Osteocyte (in vitro differentiated cells): ENCODE measurements at regions not wholly inside any gene's neighbourhood (a gene's known extent, or its start where the extent isn't known, plus 50 kb on each side); places are given as distances from the start of the nearest gene placed in this dataset.

Experiments
- DNase-seq: peaks from one replicate; pipeline ENCODE4 v3.0.0; 2021; ENCODE audit warnings: mixed read lengths; ENCODE audit not compliant: unreplicated experiment; ENCODE audit errors: extremely low spot score
- H3K27ac Mint-ChIP-seq: one replicate; pipeline ENCODE4 v1.8.0; 2021; ENCODE audit warnings: mild to moderate bottlenecking, mixed read lengths; ENCODE audit not compliant: unreplicated experiment
- H3K27me3 Mint-ChIP-seq: one replicate; pipeline ENCODE4 v1.8.0; 2021; ENCODE audit warnings: mixed read lengths; ENCODE audit not compliant: unreplicated experiment
- H3K36me3 Mint-ChIP-seq: one replicate; pipeline ENCODE4 v1.8.0; 2021; ENCODE audit warnings: mixed read lengths; ENCODE audit not compliant: unreplicated experiment
- H3K4me1 Mint-ChIP-seq: one replicate; pipeline ENCODE4 v1.8.0; 2021; ENCODE audit warnings: mixed read lengths; ENCODE audit not compliant: unreplicated experiment
- H3K4me3 Mint-ChIP-seq: one replicate; pipeline ENCODE4 v1.8.0; 2021; ENCODE audit warnings: mild to moderate bottlenecking, moderate library complexity, mixed read lengths; ENCODE audit not compliant: unreplicated experiment
- H3K9me3 Mint-ChIP-seq: one replicate; pipeline ENCODE4 v1.8.0; 2021; ENCODE audit warnings: mixed read lengths; ENCODE audit not compliant: unreplicated experiment
- TF ChIP-seq, protein P1 (sequence below): fragments of 200-600 bp; sonication (generic); IDR thresholded peaks from 2 replicates; pipeline ENCODE4 v1.5.0; 2021; ENCODE audit warnings: antibody characterized with exemption, mild to moderate bottlenecking, moderate library complexity

DNA sequence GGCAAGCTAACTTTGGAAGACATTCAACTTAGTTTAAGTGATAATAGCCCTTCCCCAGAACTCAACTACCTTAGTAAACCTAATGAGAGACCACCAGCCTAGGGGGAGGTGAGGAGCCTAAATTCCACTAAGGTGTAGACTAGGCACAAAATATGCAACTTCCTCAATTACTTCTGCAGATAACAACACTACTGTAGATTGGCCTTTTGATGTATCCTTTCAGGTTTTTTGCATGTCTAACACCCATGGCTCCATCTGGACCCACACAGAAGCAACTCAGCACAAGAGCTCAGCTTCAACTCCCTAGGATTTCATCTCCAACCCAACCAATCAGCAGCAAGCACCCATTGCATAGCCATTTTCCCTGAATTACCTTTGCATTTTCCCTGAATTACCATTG lies 353.3 kb downstream of the AKAIN1 start:
- TF ChIP-seq, protein P1, sequence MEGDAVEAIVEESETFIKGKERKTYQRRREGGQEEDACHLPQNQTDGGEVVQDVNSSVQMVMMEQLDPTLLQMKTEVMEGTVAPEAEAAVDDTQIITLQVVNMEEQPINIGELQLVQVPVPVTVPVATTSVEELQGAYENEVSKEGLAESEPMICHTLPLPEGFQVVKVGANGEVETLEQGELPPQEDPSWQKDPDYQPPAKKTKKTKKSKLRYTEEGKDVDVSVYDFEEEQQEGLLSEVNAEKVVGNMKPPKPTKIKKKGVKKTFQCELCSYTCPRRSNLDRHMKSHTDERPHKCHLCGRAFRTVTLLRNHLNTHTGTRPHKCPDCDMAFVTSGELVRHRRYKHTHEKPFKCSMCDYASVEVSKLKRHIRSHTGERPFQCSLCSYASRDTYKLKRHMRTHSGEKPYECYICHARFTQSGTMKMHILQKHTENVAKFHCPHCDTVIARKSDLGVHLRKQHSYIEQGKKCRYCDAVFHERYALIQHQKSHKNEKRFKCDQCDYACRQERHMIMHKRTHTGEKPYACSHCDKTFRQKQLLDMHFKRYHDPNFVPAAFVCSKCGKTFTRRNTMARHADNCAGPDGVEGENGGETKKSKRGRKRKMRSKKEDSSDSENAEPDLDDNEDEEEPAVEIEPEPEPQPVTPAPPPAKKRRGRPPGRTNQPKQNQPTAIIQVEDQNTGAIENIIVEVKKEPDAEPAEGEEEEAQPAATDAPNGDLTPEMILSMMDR = no peak
- Mint-ChIP-seq H3K27ac (no peak overlapping the region), H3K4me3 (no peak overlapping the region), H3K9me3 (peaks cover 47% of the 10 kb centered on the region), H3K4me1 (no peaks in the 10 kb centered on the region), H3K27me3 (no peaks in the 10 kb centered on the region), H3K36me3 (no peaks in the 10 kb centered on the region)
- no peak for DNase-seq

GRCh38 chr18:4842751-4843150 lies 354.3 kb downstream of the AKAIN1 start:
- no peaks in the 10 kb centered on the region for H3K27me3 Mint-ChIP-seq
- no peaks in the 10 kb centered on the region for H3K4me1 Mint-ChIP-seq
- TF ChIP-seq, protein P1 = no peak
- DNase-seq = no peak
- H3K27ac Mint-ChIP-seq = no peak overlapping the region
- H3K9me3 Mint-ChIP-seq = peaks cover 45% of the 10 kb centered on the region
- H3K4me3 Mint-ChIP-seq = no peak overlapping the region
- no peaks in the 10 kb centered on the region for H3K36me3 Mint-ChIP-seq

DNA sequence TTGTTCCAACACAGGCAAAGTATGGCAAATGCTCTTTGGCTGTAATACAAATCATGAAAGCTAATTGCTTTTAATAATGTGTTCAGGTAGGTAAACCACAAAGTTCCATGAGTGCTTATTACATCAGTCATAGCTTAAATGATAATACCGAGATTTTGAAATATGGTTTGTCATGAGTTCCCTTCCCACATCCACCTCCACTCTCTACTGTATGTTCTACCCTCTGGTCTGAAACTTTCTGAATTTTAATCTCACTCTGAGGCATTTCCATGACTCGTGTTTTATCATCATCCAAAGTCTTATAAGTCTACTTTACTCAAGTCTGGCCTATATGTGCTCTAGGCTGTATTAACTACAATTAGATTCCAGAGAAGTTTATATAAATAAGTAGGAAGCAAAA lies 354.8 kb downstream of the AKAIN1 start:
- no peak overlapping the region for H3K4me3 Mint-ChIP-seq
- peaks cover 42% of the 10 kb centered on the region for H3K9me3 Mint-ChIP-seq
- TF ChIP-seq, protein P1 = no peak
- H3K27ac Mint-ChIP-seq = no peak overlapping the region
- no peaks in the 10 kb centered on the region for H3K4me1 Mint-ChIP-seq
- H3K36me3 Mint-ChIP-seq = no peaks in the 10 kb centered on the region
- no peaks in the 10 kb centered on the region for H3K27me3 Mint-ChIP-seq
- DNase-seq = no peak

GRCh38 chr18:4839639-4840038 lies 357.4 kb downstream of the AKAIN1 start:
- TF ChIP-seq, protein P1 = no peak
- no peak for DNase-seq
- peaks cover 33% of the 10 kb centered on the region for H3K9me3 Mint-ChIP-seq
- no peak overlapping the region for H3K4me3 Mint-ChIP-seq
- no peak overlapping the region for H3K27ac Mint-ChIP-seq
- H3K36me3 Mint-ChIP-seq = no peaks in the 10 kb centered on the region
- H3K27me3 Mint-ChIP-seq = no peaks in the 10 kb centered on the region
- no peaks in the 10 kb centered on the region for H3K4me1 Mint-ChIP-seq

GRCh38 chr18:4836141-4836540 lies 360.9 kb downstream of the AKAIN1 start:
- Mint-ChIP-seq H3K27me3 (no peaks in the 10 kb centered on the region), H3K27ac (no peak overlapping the region), H3K4me3 (no peak overlapping the region), H3K9me3 (peaks cover 25% of the 10 kb centered on the region), H3K36me3 (no peaks in the 10 kb centered on the region), H3K4me1 (no peaks in the 10 kb centered on the region)
- no peak for DNase-seq
- TF ChIP-seq, protein P1 = no peak
